Endothelial cell of umbilical vein (primary cell): ENCODE measurements at regions not wholly inside any gene's neighbourhood (a gene's known extent, or its start where the extent isn't known, plus 50 kb on each side); places are given as distances from the start of the nearest gene placed in this dataset.

ENCODE experiments used
- BruUV-seq: library from RNA; stranded (reverse); fragments of 400-500 nt; replicated peaks from 2 replicates; lab custom pipeline; 2021; lab: Mats Ljungman, UMichigan
- CTCF ChIA-PET: fragments of 300-600, 350-600 bp; sonication (Branson Sonifier 250); formaldehyde crosslinking; loops from one replicate; lab custom pipeline; 2021; ENCODE audit warnings: antibody characterized with exemption, inconsistent platforms; lab: Charles Lee
- POLR2A ChIA-PET: fragments of 300-600, 350-600 bp; sonication (Branson Sonifier 250); formaldehyde crosslinking; loops from one replicate; lab custom pipeline; 2021; ENCODE audit warnings: antibody characterized with exemption, inconsistent platforms; lab: Charles Lee
- DNase-seq: peaks from one replicate; pipeline ENCODE4 v3.0.0-alpha.2; 2011; ENCODE audit warnings: low read depth, low spot score
- FAIRE-seq: peaks from 2 replicates; lab custom pipeline; 2011; peaks lifted over from hg19 to GRCh38; lab: Jason Lieb, UNC
- H2AFZ ChIP-seq: 2 replicates; pipeline ENCODE4 v1.6.0; 2012; ENCODE audit warnings: low read depth, low read length, control low read depth, inconsistent platforms
- H3K27ac ChIP-seq: 2 replicates; pipeline ENCODE4 v1.5.1; 2011; ENCODE audit warnings: low read depth, mild to moderate bottlenecking, control low read depth, low read length, moderate library complexity; ENCODE audit not compliant: insufficient read depth
- H3K27me3 ChIP-seq, 2 experiments: 2 replicates each; pipeline versions ENCODE4 v1.6.0 to v1.6.1; 2011; ENCODE audit warnings: low read length in 2 of 2, mixed read lengths in 1 of 2; ENCODE audit not compliant: control insufficient read depth in 2 of 2, insufficient read depth in 2 of 2
- H3K36me3 ChIP-seq, 2 experiments: 2 replicates in 1 of 2; 3 replicates in 1 of 2; pipeline ENCODE4 v1.5.1; 2011; ENCODE audit warnings: low read length in 2 of 2, mild to moderate bottlenecking in 1 of 2, moderate library complexity in 1 of 2; ENCODE audit not compliant: control insufficient read depth in 2 of 2, insufficient read depth in 2 of 2; ENCODE audit errors: extremely low read depth in 1 of 2
- H3K4me1 ChIP-seq: 3 replicates; pipeline ENCODE4 v1.5.1; 2011; ENCODE audit warnings: mild to moderate bottlenecking, low read length; ENCODE audit not compliant: control insufficient read depth, insufficient read depth; ENCODE audit errors: extremely low read depth
- H3K4me2 ChIP-seq: 2 replicates; pipeline ENCODE4 v1.6.1; 2011; ENCODE audit warnings: low read length, control low read depth, mixed read lengths; ENCODE audit not compliant: insufficient read depth
- H3K4me3 ChIP-seq, 3 experiments: fragments of 200-600 bp in 1 of 3; sonication (generic), shearing (Covaris generic) in 1 of 3; replicated peaks in 1 of 3; 2 replicates each; pipeline ENCODE4 v1.5.1; 2011 to 2016; ENCODE audit warnings: control low read depth in 3 of 3, low read length in 3 of 3, mild to moderate bottlenecking in 2 of 3, inconsistent platforms in 1 of 3, low read depth in 1 of 3, moderate library complexity in 1 of 3; ENCODE audit not compliant: insufficient read depth in 1 of 3
- H3K79me2 ChIP-seq: 2 replicates; pipeline ENCODE4 v1.6.0; 2012; ENCODE audit warnings: low read length, inconsistent platforms; ENCODE audit not compliant: control insufficient read depth, insufficient read depth
- H3K9ac ChIP-seq: replicated peaks from 2 replicates; pipeline ENCODE3; 2011; ENCODE audit warnings: low read length, control low read depth; ENCODE audit not compliant: insufficient read depth; ENCODE audit errors: extremely low read depth
- H3K9me1 ChIP-seq: replicated peaks from 3 replicates; pipeline ENCODE4 v1.6.0; 2011; ENCODE audit warnings: mild to moderate bottlenecking, low read length; ENCODE audit not compliant: control insufficient read depth, insufficient read depth; ENCODE audit errors: extremely low read depth
- H3K9me3 ChIP-seq: replicated peaks from 2 replicates; pipeline ENCODE4 v1.5.1; 2012; ENCODE audit warnings: low read length, inconsistent platforms; ENCODE audit not compliant: control insufficient read depth, insufficient read depth
- H4K20me1 ChIP-seq: replicated peaks from 2 replicates; pipeline ENCODE3; 2011; ENCODE audit warnings: mild to moderate bottlenecking, low read length; ENCODE audit not compliant: control insufficient read depth, insufficient read depth; ENCODE audit errors: extremely low read depth
- CTCF ChIP-seq, 2 donors: IDR thresholded peaks; 1 replicate in 1 of 2; 2 replicates in 1 of 2; pipeline ENCODE4 v1.5.1; 2011; ENCODE audit warnings: low read length in 2 of 2, mild to moderate bottlenecking in 2 of 2, moderate library complexity in 2 of 2, control low read depth in 1 of 2, inconsistent platforms in 1 of 2, low read depth in 1 of 2; ENCODE audit not compliant: insufficient read depth in 1 of 2; ENCODE audit errors: extremely low read depth in 1 of 2
- EZH2 ChIP-seq: IDR thresholded peaks from 2 replicates; pipeline ENCODE4 v1.6.1; 2012; ENCODE audit warnings: borderline replicate concordance, low read depth, mild to moderate bottlenecking, moderate library complexity, low read length, inconsistent platforms; ENCODE audit not compliant: severe bottlenecking
- FOS ChIP-seq: IDR thresholded peaks from 2 replicates; pipeline ENCODE4 v1.6.1; 2011; ENCODE audit warnings: mild to moderate bottlenecking, low read length, moderate library complexity, borderline replicate concordance; ENCODE audit not compliant: insufficient read depth
- GATA2 ChIP-seq: IDR thresholded peaks from 2 replicates; pipeline ENCODE4 v1.7.0; 2011; ENCODE audit warnings: low read depth, mild to moderate bottlenecking, moderate library complexity, mixed read lengths, low read length; ENCODE audit not compliant: insufficient read length, insufficient read depth
- JUN ChIP-seq: IDR thresholded peaks from 2 replicates; pipeline ENCODE4 v1.6.1; 2011; ENCODE audit warnings: borderline replicate concordance, low read depth; ENCODE audit not compliant: insufficient read length, insufficient read depth
- MYC ChIP-seq: IDR thresholded peaks from one replicate; pipeline ENCODE4 v1.6.1; 2011; ENCODE audit warnings: mild to moderate bottlenecking, low read depth, low read length
- POLR2A ChIP-seq: IDR thresholded peaks from 2 replicates; pipeline ENCODE4 v1.6.1; 2012; ENCODE audit warnings: low read depth, mild to moderate bottlenecking, control low read depth, low read length
- POLR2AphosphoS5 ChIP-seq: IDR thresholded peaks from 2 replicates; pipeline ENCODE4 v1.6.1; 2012; ENCODE audit warnings: low read depth, mild to moderate bottlenecking, control low read depth, low read length, moderate library complexity; ENCODE audit not compliant: insufficient read depth
- dilution Hi-C: fragments of 300-500 bp; cut with MboI; formaldehyde crosslinking; loops from one replicate; pipeline ENCODE4 v1.15.0; 2019; ENCODE audit warnings: low sequenced_read_pairs; ENCODE audit not compliant: extremely low pct_ligation_motif_present
- intact Hi-C: fragments of 100-400 bp; cut with micrococcal nuclease; formaldehyde crosslinking; loops from one replicate; pipeline ENCODE4 v1.10.0; 2022
- TF ChIP-seq, protein P1 (sequence below): IDR thresholded peaks from 2 replicates; pipeline ENCODE4 v1.6.1; 2011; ENCODE audit not compliant: insufficient read depth, insufficient read length

- ChIA-PET CTCF (no interaction called here), POLR2A (no interaction called here)
- Histone ChIP-seq H3K9me3 (no peaks in the 10 kb centered on the region), H3K4me3 (no peak overlapping the region), H4K20me1 (no peaks in the 10 kb centered on the region), H3K79me2 (no peaks in the 10 kb centered on the region), H2AFZ (no peak overlapping the region), H3K4me1 (no peaks in the 10 kb centered on the region), H3K36me3 (no peaks in the 10 kb centered on the region), H3K9ac (no peak overlapping the region), H3K9me1 (no peaks in the 10 kb centered on the region), H3K27ac (no peak overlapping the region), H3K27me3 (no peaks in the 10 kb centered on the region), H3K4me2 (no peak overlapping the region)
- dilution Hi-C loops (no loop called here), intact Hi-C loops (no loop called here)
- no TSS peak for BruUV-seq
- DNase-seq (no peak), FAIRE-seq (no peak)
- TF ChIP-seq, protein P1, sequence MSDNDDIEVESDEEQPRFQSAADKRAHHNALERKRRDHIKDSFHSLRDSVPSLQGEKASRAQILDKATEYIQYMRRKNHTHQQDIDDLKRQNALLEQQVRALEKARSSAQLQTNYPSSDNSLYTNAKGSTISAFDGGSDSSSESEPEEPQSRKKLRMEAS: no peak
- TF ChIP-seq FOS (no peak), MYC (no peak), EZH2 (no peak), POLR2AphosphoS5 (no peak), POLR2A (no peak), GATA2 (no peak), CTCF (IDR thresholded peaks at IDR 0.05; ENCODE audit: extremely low read depth in 1 of 2, insufficient read depth in 1 of 2, low read depth in 1 of 2, low read length in 2 of 2) (no peak), JUN (no peak)
Measured at GRCh38 chr19:21622920-21623319, 117.5 kb downstream of the ZNF429 start.
